ENCODE measurements at regions not wholly inside any gene's neighbourhood (a gene's known extent, or its start where the extent isn't known, plus 50 kb on each side); places are given as distances from the start of the nearest gene placed in this dataset.

DNA sequence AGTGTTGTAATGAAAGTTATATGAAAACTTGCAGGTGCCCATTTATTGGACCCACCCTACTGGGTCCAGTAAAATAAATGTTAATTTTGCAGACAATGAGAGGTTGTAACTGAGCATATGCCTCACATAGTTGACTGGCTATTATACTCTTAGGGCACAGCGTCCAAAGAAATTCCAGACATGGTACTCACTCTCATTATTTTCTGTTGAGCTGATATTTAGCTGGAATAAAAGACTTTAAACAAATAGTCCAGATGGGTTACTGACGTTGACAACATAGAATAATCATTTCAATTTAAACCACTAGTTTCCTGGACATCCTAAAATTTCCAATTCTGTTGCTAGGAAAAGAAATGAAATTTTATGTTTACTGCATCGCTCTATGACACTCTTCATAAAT is 174.5 kb downstream of the ZNF365 start:
- DNase-seq (no peak), ATAC-seq (no peak)
- Mint-ChIP-seq H3K9me3 (no peaks in the 10 kb centered on the region), H3K27me3 (no peaks in the 10 kb centered on the region), H3K4me3 (no peak overlapping the region), H3K4me1 (peaks cover 9% of the 10 kb centered on the region), H3K36me3 (ENCODE audit: low read depth) (no peaks in the 10 kb centered on the region), H3K27ac (no peak overlapping the region)

DNA sequence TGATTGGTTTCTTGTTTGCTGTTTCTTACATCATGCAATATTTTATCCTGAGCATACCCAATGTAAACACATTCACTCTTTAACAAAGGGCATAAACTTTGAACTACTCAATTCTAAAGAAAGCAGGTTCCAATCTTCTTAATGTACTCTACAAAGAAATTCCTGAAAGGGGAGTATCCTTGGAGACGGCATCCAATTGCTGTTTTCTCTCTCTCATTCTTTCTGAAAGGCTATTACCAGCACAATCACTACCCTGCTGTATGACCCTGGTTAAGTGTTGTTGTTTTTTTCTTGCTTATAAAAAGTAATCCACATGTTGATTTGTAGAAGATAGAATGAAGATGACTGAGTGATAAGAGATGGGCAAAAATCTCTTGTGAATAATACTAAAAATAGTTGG is 176.0 kb downstream of the ZNF365 start:
- no peaks in the 10 kb centered on the region for H3K9me3 Mint-ChIP-seq
- H3K4me1 Mint-ChIP-seq = peaks cover 9% of the 10 kb centered on the region
- H3K27ac Mint-ChIP-seq = no peak overlapping the region
- peaks cover 2% of the 10 kb centered on the region for H3K27me3 Mint-ChIP-seq
- no peak for DNase-seq
- ATAC-seq = no peak
- H3K36me3 Mint-ChIP-seq (ENCODE audit: low read depth) = no peaks in the 10 kb centered on the region
- no peak overlapping the region for H3K4me3 Mint-ChIP-seq

DNA sequence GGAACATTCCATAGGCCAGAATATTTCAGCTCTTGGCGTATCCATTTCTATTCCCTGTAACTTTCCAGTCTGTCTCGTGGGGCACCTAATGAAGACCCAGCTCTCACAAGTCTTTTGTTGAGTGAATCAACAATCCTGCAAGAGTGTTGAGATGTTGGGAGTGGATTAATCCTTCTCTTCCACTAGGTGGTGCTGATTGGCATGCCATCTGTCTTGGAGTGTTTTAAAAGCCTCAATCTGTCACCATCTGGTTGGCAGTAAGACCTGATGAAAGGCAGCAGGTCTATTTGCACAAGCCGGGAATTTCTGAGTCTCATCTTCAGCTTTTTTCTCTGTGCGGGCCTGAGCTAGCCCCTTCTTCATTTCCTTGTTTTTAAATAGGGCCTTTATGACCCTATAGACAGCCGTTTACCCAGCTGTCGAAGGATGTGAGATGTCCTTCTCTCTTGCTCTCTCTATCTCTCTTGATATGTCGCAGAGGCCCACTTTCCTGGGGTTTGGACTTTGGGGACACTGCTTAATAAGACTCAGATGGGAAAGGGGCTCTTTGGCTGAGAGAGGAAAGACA is 180.5 kb downstream of the ZNF365 start:
- DNase-seq (no peak), ATAC-seq (peak; percentile 52)
- Mint-ChIP-seq H3K4me3 (no peak overlapping the region), H3K9me3 (no peaks in the 10 kb centered on the region), H3K27me3 (peaks cover 2% of the 10 kb centered on the region), H3K27ac (no peak overlapping the region), H3K36me3 (ENCODE audit: low read depth) (no peaks in the 10 kb centered on the region), H3K4me1 (no peaks in the 10 kb centered on the region)

DNA sequence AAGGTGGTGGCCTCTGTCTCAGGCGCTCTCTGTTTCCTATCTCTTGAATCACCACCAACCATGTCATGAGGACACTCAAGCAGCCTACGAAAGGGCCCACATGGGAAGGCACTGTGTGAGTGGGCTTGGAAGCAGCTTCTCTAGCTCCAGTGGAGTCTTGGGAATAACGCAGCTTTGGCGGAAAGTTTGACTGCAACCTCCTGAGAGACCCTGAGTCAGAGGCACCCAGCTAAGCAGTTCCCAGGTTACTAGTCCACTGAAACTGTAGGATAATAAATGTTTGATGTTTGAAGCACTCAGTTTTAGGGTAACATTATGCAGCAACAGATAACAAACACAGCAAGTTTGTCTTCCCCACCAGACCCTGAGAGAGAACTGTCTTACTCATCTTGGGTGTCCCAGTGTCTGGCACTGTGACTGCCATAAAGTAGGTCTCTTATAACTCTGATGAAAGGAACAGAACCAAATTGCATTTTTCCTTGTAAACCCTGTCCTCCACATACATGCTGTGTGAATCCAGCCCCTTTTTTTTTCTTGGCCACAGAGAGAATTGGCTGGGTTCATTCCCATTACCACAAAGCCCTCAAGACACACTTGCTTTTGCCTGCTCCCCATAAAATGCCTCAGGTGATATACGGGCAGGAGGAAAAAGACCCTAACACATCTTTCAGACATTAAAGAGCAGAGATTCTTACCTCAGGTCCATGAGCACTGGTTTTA is 185.5 kb downstream of the ZNF365 start:
- no peak overlapping the region for H3K27ac Mint-ChIP-seq
- no peak overlapping the region for H3K4me3 Mint-ChIP-seq
- no peaks in the 10 kb centered on the region for H3K36me3 Mint-ChIP-seq (ENCODE audit: low read depth)
- no peak for DNase-seq
- peaks cover 1% of the 10 kb centered on the region for H3K4me1 Mint-ChIP-seq
- no peaks in the 10 kb centered on the region for H3K9me3 Mint-ChIP-seq
- no peaks in the 10 kb centered on the region for H3K27me3 Mint-ChIP-seq
- ATAC-seq = no peak

DNA sequence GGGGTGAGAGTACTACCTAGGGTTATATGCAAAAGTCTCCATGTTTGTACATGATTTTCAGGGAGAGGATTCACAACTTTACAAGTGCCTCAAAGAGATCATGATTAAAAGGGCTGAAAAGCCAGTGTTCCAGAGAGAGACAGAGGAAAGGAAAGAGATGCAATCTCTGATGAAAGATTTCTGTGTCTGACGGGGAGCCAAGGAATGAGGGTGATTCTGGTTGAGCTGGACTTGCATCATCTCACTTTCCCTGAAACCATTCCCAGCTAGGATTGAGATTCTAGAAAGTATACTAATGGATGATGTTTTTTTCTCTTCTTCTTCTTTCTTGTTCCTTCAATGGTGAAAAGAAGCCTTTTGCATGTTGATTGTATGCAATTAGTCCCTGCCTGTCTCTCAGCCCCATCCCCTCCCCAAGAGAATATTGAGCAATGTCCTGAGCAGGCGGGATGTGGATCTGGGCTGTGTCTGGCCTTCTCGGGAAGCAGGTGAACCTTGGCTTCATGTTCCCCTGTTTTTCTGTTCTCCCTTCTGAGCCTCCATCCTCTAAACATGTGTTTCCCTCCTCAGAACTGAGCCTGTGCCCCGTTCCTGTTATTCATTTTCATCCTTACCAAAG is 186.1 kb downstream of the ZNF365 start:
- no peak for ATAC-seq
- Mint-ChIP-seq H3K4me3 (no peak overlapping the region), H3K36me3 (ENCODE audit: low read depth) (no peaks in the 10 kb centered on the region), H3K4me1 (peaks cover 1% of the 10 kb centered on the region), H3K27me3 (no peaks in the 10 kb centered on the region), H3K9me3 (no peaks in the 10 kb centered on the region), H3K27ac (no peak overlapping the region)
- no peak for DNase-seq

DNA sequence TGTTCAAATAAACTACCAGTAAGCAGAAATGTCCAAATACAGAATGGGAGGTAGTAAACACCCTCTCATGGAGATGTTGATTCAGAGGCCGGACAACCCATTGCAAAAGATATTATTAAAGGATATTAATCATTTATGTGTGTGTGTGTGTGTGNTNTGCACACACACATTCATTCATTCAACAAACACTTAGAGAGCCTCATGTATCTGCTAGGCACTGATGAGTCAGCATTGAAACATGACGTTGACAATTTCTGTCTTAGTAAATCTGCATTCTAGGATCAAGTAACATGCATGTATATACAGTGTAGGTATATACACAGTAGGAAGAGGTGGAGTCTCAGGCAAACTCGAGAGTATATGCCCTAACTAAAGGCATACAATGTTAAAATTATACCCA is 187.0 kb downstream of the ZNF365 start:
- no peak for ATAC-seq
- Mint-ChIP-seq H3K4me1 (peaks cover 1% of the 10 kb centered on the region), H3K27me3 (peaks cover 3% of the 10 kb centered on the region)

DNA sequence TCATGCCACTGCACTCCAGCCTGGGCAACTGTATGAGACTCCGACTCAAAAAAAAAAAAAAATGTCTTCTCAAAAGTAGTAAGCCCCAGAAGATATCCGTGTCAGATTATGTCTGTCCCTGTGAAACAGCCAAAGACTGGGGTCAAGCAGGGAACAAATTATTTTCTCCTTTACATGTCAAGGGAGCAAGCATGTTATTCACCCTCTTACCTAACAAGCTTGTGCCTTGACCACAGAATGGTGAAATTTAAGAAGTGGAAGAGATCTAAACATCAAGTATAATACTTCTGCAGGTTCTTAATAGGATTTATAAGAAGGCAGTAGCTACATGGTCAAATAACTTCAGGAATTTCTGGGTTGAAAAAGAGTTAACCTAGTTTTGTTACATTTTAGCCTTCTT is 187.9 kb downstream of the ZNF365 start:
- H3K9me3 Mint-ChIP-seq = no peaks in the 10 kb centered on the region
- H3K27me3 Mint-ChIP-seq = peaks cover 3% of the 10 kb centered on the region
- no peaks in the 10 kb centered on the region for H3K36me3 Mint-ChIP-seq (ENCODE audit: low read depth)
- DNase-seq (no peak), ATAC-seq (no peak)
- H3K27ac Mint-ChIP-seq = no peak overlapping the region
- H3K4me3 Mint-ChIP-seq = no peak overlapping the region
- peaks cover 1% of the 10 kb centered on the region for H3K4me1 Mint-ChIP-seq

More for the DNA sequence above, 187.0 kb downstream of the ZNF365 start:
- no peak overlapping the region for H3K27ac Mint-ChIP-seq
- H3K4me3 Mint-ChIP-seq = no peak overlapping the region
- no peaks in the 10 kb centered on the region for H3K36me3 Mint-ChIP-seq (ENCODE audit: low read depth)
- DNase-seq = no peak
- H3K9me3 Mint-ChIP-seq = no peaks in the 10 kb centered on the region

DNA sequence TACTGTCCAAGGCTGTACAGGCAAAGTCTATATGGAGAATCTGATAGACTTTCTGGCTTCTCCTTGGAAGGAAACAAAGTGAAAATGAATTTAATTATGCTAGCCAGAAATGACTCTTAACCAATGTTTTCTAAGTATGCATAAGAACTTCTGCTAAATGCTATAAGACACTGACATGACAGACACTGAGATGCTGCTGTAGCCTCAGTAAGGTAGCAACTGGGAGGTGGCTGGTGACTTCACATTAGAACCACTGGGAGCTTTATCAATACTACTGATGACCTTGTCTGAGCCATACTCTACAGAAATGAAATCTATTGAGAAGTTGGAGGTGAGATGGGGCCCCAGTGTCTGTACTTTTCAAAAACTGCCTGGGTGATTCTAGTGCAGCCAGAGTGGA is 188.6 kb downstream of the ZNF365 start:
- DNase-seq = no peak
- Mint-ChIP-seq H3K27ac (no peak overlapping the region), H3K4me1 (peaks cover 1% of the 10 kb centered on the region), H3K36me3 (ENCODE audit: low read depth) (no peaks in the 10 kb centered on the region), H3K4me3 (no peak overlapping the region), H3K27me3 (peaks cover 3% of the 10 kb centered on the region), H3K9me3 (no peaks in the 10 kb centered on the region)
- no peak for ATAC-seq

DNA sequence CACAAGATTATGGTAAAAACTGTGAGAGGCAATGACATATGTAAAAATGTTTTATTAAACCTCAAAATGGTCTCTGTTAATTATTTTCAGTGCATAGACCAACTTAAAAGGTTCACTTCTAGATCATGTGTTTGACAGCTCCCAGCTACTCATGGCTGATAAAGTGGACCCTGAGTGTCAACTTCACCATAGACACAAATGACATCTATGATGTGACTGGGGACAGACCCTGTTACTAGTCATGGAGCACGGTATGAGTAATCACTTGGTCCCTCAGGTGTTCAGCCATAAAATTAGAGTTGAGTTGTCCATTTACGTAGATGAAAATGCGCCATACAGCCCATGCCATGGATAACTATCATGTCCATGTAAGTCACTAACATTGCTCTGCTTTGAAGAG is 199.8 kb downstream of the ZNF365 start:
- Mint-ChIP-seq H3K9me3 (no peaks in the 10 kb centered on the region), H3K27me3 (peaks cover 12% of the 10 kb centered on the region), H3K4me3 (no peak overlapping the region), H3K4me1 (no peaks in the 10 kb centered on the region), H3K36me3 (ENCODE audit: low read depth) (no peaks in the 10 kb centered on the region), H3K27ac (no peak overlapping the region)
- ATAC-seq (no peak), DNase-seq (no peak)

DNA sequence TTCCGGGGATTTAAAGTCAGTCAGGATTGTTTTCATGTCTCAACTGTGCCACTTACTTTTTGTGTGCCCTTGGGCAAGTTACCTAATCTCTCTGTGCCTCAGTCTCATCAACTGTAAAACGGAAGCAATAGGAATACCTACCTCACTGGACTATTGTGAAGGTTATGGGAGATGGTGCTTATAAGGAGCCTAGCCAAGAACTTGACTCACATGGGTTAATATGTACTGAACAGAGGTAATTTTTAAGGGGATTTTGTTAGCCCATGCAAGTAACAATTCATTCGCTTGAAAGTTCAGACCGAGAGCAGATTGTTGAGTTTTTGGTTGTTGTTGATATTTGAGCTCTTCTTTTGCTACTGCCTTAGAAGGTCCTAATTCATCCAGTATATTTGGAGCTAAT is 202.9 kb downstream of the ZNF365 start:
- Mint-ChIP-seq H3K27ac (no peak overlapping the region), H3K4me3 (no peak overlapping the region), H3K36me3 (ENCODE audit: low read depth) (no peaks in the 10 kb centered on the region), H3K9me3 (no peaks in the 10 kb centered on the region), H3K27me3 (peaks cover 12% of the 10 kb centered on the region), H3K4me1 (peaks cover 3% of the 10 kb centered on the region)
- ATAC-seq (no peak), DNase-seq (no peak)

DNA sequence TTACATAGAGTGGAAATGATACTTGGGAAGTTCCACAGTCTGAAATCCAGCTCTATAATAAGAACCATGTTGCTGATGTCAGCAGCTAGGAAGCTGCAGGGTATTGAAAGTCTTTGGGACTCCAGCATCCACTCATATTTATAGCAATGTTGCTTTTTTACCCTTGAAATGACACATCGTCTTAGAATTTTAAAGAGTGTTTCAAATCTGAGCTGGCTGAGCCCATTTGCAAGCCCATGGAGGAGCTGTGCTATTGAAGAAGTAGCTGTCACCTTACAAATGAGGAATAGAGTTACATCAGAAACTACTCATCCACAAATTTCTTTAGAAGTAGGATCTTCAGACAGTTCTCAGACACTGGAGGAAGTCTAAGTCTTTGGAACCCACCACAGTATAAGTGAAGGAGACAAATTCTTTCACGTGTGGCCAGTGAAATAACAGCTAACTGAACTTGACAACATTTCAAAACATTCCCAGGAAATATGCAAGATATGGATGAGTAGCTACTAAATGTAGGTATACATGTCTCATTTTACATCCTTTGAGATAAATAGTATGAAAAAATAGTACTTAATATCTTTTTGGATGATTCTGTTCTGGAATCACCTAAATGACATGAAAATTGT is 203.6 kb downstream of the ZNF365 start:
- Mint-ChIP-seq H3K27me3 (peaks cover 12% of the 10 kb centered on the region), H3K36me3 (ENCODE audit: low read depth) (no peaks in the 10 kb centered on the region), H3K27ac (no peak overlapping the region), H3K4me3 (no peak overlapping the region), H3K9me3 (no peaks in the 10 kb centered on the region), H3K4me1 (peaks cover 10% of the 10 kb centered on the region)
- ATAC-seq (no peak), DNase-seq (no peak)

DNA sequence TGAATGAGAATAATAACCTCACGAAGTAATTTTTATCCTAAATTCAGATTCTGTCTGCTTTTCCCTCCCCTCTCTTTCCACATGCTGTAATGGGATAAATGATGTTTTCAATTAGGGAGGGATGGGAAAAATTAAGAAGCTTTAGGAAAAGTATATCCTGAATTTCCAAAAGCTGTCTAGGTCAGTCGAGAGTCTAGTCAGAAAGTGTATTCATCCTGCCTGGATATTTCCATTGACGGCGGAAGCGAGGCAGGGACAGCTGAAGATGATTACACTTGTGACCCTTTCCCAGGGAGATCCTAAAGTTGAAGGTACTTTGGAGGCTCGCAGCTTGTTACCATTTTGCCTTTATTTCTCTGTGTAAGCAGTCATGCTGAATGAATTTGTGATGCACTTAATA is 204.1 kb downstream of the ZNF365 start:
- Mint-ChIP-seq H3K4me3 (no peak overlapping the region), H3K9me3 (no peaks in the 10 kb centered on the region), H3K4me1 (peaks cover 11% of the 10 kb centered on the region), H3K36me3 (ENCODE audit: low read depth) (no peaks in the 10 kb centered on the region), H3K27ac (no peak overlapping the region), H3K27me3 (peaks cover 12% of the 10 kb centered on the region)
- ATAC-seq = no peak
- no peak for DNase-seq

DNA sequence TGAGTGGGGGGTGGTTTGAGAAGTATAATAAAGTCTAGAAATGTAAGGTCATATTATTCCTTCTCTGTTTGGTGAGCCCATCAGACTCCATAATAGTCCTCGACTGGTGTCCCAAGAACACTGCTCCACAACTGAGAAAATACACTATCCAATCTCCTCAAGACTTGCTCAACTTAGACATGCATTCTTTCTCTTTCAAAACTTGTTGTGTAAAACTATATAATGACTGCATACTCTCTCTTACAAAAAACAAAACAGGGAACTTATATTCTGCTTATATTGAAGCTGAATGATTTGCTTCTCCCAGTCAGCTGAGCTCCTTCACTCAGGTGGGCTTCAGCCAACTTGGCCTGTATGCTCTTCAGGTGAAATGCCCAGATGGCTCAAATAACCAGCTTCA is 204.7 kb downstream of the ZNF365 start:
- H3K9me3 Mint-ChIP-seq = no peaks in the 10 kb centered on the region
- no peak overlapping the region for H3K27ac Mint-ChIP-seq
- DNase-seq (no peak), ATAC-seq (no peak)
- H3K36me3 Mint-ChIP-seq (ENCODE audit: low read depth) = no peaks in the 10 kb centered on the region
- H3K4me1 Mint-ChIP-seq = peaks cover 13% of the 10 kb centered on the region
- no peak overlapping the region for H3K4me3 Mint-ChIP-seq
- peaks cover 12% of the 10 kb centered on the region for H3K27me3 Mint-ChIP-seq

DNA sequence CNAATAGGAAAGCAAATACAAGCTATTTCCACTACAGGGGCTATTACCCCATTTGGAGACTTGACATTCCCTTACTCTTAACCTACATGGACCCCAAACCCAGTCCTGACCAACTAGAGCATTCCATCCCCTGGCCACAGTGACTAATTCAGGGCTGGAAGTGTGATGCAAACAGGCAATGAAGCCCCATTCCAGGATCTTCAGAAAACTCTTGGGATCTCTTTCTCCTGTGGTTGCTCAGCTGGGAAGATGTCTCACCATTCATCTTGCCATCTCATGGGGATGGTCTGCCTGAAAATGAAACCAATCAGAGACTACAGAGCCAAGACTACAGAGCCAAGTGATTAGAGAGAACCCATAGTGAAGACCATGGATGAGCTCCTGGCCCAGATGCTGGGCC is 206.2 kb downstream of the ZNF365 start:
- Mint-ChIP-seq H3K9me3 (no peaks in the 10 kb centered on the region), H3K4me3 (no peak overlapping the region), H3K36me3 (ENCODE audit: low read depth) (no peaks in the 10 kb centered on the region), H3K4me1 (peaks cover 24% of the 10 kb centered on the region), H3K27ac (no peak overlapping the region), H3K27me3 (peaks cover 6% of the 10 kb centered on the region)
- ATAC-seq = no peak
- no peak for DNase-seq

DNA sequence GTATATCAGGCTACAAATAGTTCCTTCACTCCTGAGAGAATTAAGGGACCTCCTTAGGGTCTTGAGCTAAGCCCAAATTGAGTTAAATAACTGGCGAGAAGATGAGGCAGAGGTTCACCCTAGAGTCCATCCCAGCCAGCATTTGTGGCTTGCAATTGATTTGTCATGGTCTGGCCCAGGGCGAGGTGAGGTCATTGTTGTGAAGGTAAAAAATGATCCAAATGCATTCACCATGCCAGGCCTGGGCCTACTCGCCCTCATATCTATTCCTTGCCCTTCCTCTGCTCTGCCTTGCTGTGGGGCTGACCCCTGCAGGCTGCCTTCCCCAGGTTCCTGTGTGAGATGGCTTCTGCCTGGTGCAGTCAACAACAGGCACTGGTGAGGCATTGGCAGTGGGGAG is 207.2 kb downstream of the ZNF365 start:
- ATAC-seq (no peak), DNase-seq (no peak)
- no peak overlapping the region for H3K4me3 Mint-ChIP-seq
- H3K36me3 Mint-ChIP-seq (ENCODE audit: low read depth) = no peaks in the 10 kb centered on the region
- no peak overlapping the region for H3K27ac Mint-ChIP-seq
- no peaks in the 10 kb centered on the region for H3K9me3 Mint-ChIP-seq
- peaks cover 24% of the 10 kb centered on the region for H3K4me1 Mint-ChIP-seq
- H3K27me3 Mint-ChIP-seq = peaks cover 6% of the 10 kb centered on the region
